GM19193 (cell line): ENCODE measurements at regions not wholly inside any gene's neighbourhood (a gene's known extent, or its start where the extent isn't known, plus 50 kb on each side); places are given as distances from the start of the nearest gene placed in this dataset.

Experiments used
- POLR2A ChIP-seq: IDR thresholded peaks from 4 replicates; pipeline ENCODE4 v1.6.1; 2011; ENCODE audit not compliant: insufficient read depth, insufficient read length; ENCODE audit errors: extremely low read depth

- TF ChIP-seq POLR2A = no peak
Observed at GRCh38 chr21:25528515-25528914, 78.8 kb downstream of the MRPL39 start.

DNA sequence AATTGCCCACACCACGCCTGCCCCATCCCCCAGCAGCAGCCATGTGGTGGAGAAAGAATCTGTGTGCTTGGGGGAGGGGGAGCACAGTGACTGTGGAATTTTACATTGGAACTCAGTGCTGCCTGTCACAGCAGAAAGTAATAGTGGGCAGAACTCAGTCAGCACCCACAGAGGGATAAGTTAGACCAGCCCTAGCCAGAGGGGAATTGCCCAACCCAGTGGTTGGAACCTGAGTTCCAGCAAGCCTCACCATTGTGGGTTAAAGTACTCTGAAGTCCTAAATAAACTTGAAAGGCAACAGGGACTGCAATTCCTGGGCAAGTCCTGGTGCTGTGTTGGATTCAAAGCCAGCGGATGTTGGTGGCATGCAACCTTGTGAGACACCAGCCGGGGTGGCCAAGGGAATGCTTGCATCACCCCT, 88.8 kb downstream of the MRPL39 start:
- TF ChIP-seq POLR2A = no peak

- no peak for TF ChIP-seq POLR2A
Observed at GRCh38 chr21:25515484-25516405, 91.5 kb downstream of the MRPL39 start.

- no peak for TF ChIP-seq POLR2A
Observed at GRCh38 chr21:25513810-25514209, 93.5 kb downstream of the MRPL39 start.

GRCh38 chr21:25512095-25513081, 94.9 kb downstream of the MRPL39 start:
- no peak for TF ChIP-seq POLR2A

DNA sequence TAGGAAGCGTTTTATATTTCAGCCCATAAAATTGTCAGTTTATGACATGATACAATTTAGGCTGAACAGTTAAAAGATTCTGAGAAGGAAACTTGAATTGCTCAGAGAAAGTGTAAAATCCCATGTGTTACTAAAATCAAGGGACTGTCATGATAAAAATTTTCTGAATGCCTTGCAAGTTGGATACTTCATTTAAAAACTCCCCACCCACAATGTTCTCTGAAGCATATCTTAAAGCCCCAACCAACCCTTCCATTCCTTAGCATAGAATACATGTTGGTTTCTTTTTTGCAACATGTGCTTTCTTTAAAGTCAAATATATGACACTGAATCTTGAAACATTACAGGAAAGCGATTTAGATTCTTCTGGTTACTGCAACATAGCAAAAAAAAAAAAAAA, 97.4 kb downstream of the MRPL39 start:
- no peak for TF ChIP-seq POLR2A

- no peak for TF ChIP-seq POLR2A
Observed at GRCh38 chr21:25508364-25508763, 98.9 kb downstream of the MRPL39 start.

DNA sequence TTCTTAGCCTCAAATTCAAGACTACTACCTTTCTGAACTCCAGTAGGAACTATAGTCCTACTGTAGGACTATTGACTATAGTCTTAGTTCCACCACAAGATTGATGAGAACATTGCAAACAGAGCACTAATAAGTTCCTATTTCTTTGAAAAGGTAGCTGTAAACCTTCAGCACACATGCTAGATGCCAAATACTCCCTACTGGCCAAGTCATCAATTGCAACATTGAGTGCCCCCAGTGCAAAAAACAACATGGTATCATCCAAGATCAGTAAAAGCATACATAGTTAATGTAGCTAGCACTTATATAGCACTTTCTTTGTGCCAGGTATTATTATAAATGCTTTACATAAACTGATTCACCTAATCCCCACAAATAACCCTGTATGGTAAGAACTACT, 99.8 kb downstream of the MRPL39 start:
- TF ChIP-seq POLR2A = no peak

- TF ChIP-seq POLR2A = no peak
Observed at GRCh38 chr21:25506887-25507286, 100.4 kb downstream of the MRPL39 start.

DNA sequence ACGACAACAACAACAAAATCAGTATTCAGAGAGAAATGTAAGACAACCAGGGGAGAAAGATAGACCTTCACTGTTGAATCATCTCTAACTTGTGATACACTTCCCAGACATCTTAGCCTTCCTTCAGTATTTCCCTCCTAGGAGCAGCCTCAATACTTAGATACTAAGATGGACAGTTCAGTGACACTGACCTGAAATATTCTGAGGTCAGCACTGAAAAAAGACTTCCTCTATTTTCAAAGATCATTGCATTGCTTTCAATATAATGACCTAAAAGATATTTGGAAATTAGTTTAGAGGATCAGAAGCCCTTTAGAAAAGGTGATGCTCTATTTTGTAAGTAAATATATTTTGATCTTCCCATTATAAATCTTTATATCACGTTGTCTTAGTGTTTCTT, 101.0 kb downstream of the MRPL39 start:
- no peak for TF ChIP-seq POLR2A

DNA sequence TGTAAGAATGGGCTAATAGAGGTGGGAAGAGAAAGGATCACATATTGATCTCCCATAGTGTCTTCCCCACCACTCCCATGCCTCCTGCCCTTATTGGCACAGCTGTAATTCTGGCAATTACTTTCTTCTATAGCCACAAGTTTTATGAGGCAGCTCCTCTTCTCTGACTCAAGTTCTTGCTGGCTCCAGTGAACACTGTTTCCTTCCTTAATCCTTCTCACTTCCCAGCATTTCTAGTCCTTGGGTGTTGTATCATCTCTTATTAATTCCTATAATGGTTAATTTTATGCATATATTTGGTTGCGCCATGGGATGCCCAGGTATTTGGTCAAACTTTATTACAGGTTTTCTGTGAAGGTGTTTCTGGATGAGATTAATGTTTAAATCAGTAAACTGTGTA, 103.3 kb downstream of the MRPL39 start:
- TF ChIP-seq POLR2A = no peak

DNA sequence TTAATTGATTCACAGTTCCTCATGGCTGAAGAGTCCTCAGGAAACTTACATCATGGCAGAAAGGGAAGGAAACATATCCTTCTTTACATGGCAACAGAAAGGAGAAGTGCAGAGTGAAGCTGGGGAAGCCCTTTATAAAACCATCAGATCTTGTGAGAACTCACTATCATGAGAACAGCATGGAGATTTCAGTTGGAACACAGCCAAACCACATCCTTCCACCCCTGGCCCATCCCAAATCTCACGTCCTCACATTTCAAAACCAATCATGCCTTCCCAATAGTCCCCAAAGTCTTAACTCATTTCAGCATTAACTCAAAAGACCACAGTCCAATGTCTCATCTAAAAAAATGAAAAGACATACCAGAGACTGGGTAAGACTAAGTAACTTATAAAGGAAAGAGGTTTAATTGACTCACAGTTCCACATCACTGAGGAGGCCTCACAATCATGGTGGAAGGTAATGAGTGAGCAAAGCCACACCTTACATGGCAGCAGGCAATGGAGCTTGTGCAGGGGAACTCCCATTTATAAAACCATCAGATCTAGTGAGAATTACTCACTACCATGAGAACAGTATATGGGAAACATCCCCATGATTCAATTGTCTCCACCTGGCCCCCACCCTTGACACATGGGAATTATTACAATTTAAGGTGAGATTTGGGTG, 105.2 kb downstream of the MRPL39 start:
- TF ChIP-seq POLR2A = no peak

DNA sequence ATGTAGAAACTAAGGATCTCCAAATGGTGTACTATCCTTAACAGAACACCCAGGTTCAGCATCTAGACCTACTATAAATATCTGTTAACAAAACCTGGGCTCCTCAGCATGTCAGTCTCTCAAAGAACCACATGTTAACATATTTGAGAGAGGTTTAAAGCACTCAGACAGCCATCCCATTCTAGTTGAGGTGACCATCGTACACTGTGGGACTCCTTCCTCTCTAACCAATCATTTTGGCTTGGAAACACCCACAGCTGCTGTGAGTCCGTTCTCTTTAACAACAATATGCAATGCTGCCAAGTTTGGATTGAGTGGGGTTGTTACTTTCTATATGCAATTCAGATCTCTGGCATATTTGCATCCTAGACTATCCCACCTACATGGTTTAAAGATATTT, 105.8 kb downstream of the MRPL39 start:
- TF ChIP-seq POLR2A = peak; percentile 42

GRCh38 chr21:25500598-25500997, 106.7 kb downstream of the MRPL39 start:
- TF ChIP-seq POLR2A = peak; percentile 39
